NCI-H460 (cell line): ENCODE measurements at regions not wholly inside any gene's neighbourhood (a gene's known extent, or its start where the extent isn't known, plus 50 kb on each side); places are given as distances from the start of the nearest gene placed in this dataset.

Experiments
- small RNA-seq, 2 experiments: library from RNA; depleted of rRNA; stranded (forward); fragments of <200 nt; gene quantifications; one replicate each; pipeline ENCODE3, GENCODE V24; 2014

Small RNA genes in the stretch of these regions (small RNA-seq; reads per million reads assigned to genes)
- gene RF00019, result 0 reads per million in 2 experiments
